NCI-H187 (cell line): ENCODE measurements at regions not wholly inside any gene's neighbourhood (a gene's known extent, or its start where the extent isn't known, plus 50 kb on each side); places are given as distances from the start of the nearest gene placed in this dataset.
"Not testable (repeated sequence)": the region's sequence is repeated elsewhere in the genome, so short reads cannot be mapped to it uniquely, and the experiment has no call there.

Experiments used
- DNase-seq, 2 experiments: peaks; one replicate each; lab custom pipeline; 2025; lab: John Stamatoyannopoulos, UW

- no peak for DNase-seq
Measured at GRCh38 chr2:66103581-66103980, 331.3 kb upstream of the MEIS1 start.

GRCh38 chr2:66101206-66101605, 333.7 kb upstream of the MEIS1 start:
- DNase-seq: no peak

GRCh38 chr2:66095820-66096345, 339.0 kb upstream of the MEIS1 start:
- no peak for DNase-seq

- DNase-seq: not testable (repeated sequence)
Measured at GRCh38 chr2:66094689-66095088, 340.2 kb upstream of the MEIS1 start.

- DNase-seq: no peak
Measured at GRCh38 chr2:66093371-66093770, 341.6 kb upstream of the MEIS1 start.

- DNase-seq: no peak
Measured at GRCh38 chr2:66084948-66085590, 349.9 kb upstream of the MEIS1 start.

GRCh38 chr2:66082581-66082980, 352.3 kb upstream of the MEIS1 start:
- no peak for DNase-seq

- DNase-seq: peak; percentile 72 to 90
Measured at GRCh38 chr2:66080127-66080526, 354.8 kb upstream of the MEIS1 start.

- DNase-seq: no peak
Measured at GRCh38 chr2:66073172-66073571, 361.8 kb upstream of the MEIS1 start.

- DNase-seq: no peak
Measured at GRCh38 chr2:66070721-66071602, 364.0 kb upstream of the MEIS1 start.

- no peak for DNase-seq
Measured at GRCh38 chr2:66069937-66070720, 364.8 kb upstream of the MEIS1 start.

GRCh38 chr2:66066032-66066431, 368.9 kb upstream of the MEIS1 start:
- peak in 1 of 2 experiments; percentile 52 for DNase-seq

- no peak for DNase-seq
Measured at GRCh38 chr2:66059332-66059731, 375.6 kb upstream of the MEIS1 start.

GRCh38 chr2:66058675-66059074, 376.2 kb upstream of the MEIS1 start:
- no peak for DNase-seq

- no peak for DNase-seq
Measured at GRCh38 chr2:66057844-66058243, 377.1 kb upstream of the MEIS1 start.

GRCh38 chr2:66050392-66050791, 384.5 kb upstream of the MEIS1 start:
- no peak for DNase-seq

GRCh38 chr2:66048667-66049066, 386.3 kb upstream of the MEIS1 start:
- no peak for DNase-seq

GRCh38 chr2:66041902-66042657, 392.8 kb upstream of the MEIS1 start:
- no peak for DNase-seq

GRCh38 chr2:66036948-66037347, 398.0 kb upstream of the MEIS1 start:
- DNase-seq: no peak

GRCh38 chr2:66034467-66034866, 400.5 kb upstream of the MEIS1 start:
- no peak for DNase-seq

GRCh38 chr2:66032226-66032775, 402.6 kb upstream of the MEIS1 start:
- DNase-seq: no peak
